ENCODE measurements at regions not wholly inside any gene's neighbourhood (a gene's known extent, or its start where the extent isn't known, plus 50 kb on each side); places are given as distances from the start of the nearest gene placed in this dataset.

DNA sequence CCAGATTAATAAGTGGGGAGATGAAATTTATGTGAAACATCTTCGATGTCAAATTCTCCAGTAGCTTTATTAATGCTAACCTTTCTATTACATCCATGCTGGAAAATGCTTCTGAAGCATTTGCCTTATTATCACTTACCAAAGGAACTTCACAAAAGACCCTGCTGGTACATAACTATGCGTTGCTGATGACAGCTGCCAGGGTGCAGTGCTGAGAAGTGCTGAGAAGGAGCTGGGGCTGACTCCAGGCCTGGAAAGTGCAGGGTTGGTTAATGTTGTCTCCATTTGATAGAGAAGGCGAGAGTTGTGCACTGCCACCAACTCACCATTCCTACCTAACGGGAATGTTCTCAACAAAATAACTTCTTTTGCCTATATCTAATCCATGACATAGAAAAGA is 736.0 kb upstream of the NR2F2 start:
- peak; percentile 6 for DNase-seq (ENCODE audit: low read depth)

DNA sequence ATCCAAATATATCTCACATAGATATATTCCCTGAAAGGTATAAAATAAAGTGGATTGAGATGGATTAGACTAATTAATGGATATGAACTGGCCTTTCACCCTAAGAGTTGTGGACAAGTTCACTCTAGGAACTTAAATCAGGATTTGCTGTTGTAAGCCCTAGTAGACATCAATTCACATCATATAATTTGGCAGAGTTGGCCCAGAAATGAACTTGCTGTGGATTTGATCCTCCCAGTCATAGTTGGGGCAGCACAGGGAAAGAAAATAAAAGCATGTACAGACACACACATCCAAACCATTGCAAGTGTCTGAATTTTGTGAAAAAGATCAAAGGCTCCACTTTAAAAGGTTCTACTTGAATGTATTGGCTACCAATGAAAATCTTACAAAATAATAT is 734.7 kb upstream of the NR2F2 start:
- no peak for DNase-seq (ENCODE audit: low read depth)

DNA sequence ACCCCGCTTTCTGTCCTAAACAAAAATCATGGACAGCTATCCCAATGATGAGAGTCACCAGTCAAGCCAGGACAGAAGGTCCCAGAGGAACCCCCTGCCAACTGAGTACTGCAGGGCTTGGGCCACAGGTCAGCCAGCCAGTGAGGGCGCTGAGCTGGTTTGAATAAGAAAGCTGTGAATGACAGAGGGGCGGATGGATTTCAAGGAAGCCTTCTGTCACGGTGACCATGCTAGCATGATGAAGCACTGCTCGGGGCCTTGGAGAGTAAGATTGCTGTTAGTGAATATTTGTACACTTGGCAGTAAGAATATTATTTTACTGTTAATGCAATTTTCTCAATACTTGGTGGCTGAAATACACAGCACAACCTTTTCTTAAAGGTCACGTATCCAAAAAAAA is 734.0 kb upstream of the NR2F2 start:
- no peak for DNase-seq (ENCODE audit: low read depth)

DNA sequence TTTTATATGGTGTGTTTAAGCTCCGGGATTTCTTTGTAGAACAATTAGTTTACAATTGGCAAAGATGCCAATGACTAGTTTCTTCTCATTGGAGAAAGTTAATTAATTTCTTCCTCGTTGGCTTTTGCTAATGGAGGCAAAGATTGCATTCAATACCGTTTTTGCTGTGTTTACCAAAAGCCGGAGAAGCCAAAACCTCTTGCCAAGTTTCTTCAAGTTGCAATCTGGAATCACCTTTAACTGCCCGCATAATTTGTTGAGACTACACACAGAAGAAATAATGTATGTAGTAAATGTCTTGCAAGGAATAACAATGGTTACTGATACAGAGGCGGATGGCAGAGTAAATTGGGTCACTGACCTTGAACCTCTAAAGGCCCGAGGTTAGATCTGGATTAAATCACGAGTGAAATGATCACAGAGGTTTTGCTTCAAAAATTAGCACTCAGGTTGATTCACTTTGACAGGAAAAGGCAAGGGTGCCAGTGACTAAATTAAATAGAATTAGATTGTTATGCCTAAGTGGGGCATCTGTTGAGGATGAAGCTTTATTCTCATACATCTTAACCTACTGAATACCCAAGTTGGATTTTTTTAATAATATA is 732.1 kb upstream of the NR2F2 start:
- no peak for DNase-seq (ENCODE audit: low read depth)

DNA sequence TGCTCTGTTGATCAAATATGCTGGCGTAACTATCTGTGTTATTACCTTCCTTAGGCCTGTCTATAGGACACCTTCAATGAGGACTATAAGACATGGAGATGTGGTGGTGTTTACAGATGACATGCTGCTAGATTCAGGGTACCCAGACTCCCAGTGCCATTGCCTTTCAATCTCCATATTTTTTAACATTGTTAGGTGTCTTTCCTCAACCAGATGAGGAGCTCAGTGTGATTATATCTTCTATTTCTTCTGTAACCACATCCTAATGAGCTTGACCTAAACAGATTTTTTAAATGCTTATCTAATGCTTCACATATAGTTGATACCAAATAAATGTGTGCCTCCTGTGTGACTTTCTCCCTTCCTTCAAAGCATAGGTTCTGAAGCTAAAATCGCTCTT is 730.1 kb upstream of the NR2F2 start:
- DNase-seq (ENCODE audit: low read depth): no peak

DNA sequence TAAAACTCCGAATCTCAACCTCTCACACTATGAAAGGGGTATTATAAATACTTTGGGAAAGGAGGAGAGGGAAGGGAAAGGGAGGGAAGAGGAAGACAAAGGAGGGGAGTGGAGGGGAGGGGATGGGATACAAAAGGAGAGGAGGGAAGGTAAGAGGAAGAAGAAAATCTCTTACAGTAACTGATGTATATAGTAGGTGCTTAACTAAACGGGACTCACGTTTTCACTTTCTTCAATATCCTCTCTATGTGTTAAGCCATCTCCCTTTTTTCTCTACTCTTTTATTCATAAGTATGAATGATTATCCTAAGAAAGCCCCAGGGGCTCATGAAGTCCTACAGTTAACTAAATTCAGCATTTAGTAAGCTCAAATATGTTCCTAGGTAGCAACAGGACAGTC is 729.6 kb upstream of the NR2F2 start:
- no peak for DNase-seq (ENCODE audit: low read depth)

DNA sequence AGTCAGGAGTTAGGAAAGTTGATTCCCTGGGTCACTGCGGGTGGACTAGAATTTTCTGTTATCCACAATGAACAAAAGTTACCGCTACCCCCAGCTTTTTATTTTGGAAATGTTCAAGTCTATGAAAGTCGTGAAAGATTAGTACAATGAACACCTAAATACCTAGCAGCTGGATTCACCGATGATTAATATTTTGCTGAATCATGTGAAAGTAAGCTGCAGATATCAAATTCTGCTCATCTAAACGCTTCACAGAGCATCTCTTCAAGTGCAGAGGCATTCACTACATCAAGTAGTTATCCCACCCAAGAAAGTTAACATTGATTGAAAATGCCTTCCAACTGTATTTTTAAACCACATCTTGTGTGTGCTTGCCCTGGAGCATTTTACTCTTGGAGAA is 729.0 kb upstream of the NR2F2 start:
- DNase-seq (ENCODE audit: low read depth): no peak

DNA sequence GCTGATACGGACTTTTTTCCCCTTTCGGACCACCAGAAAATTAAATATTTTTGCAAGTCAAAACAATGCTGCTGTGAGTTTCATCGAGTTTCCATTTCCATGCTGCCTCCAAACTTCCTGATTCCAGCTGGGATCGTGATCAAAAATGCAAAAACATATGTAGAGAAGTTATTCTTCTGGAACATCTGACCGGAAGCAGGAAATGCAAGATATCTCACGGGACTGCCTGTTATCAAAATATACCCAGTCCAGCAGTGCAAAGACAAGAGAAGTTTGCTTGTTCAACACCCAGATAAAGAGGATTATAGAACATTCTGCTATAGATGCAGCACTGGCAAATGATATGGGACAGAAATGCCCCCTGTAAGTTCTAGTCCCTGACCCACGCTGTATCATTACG is 726.7 kb upstream of the NR2F2 start:
- DNase-seq (ENCODE audit: low read depth): no peak

DNA sequence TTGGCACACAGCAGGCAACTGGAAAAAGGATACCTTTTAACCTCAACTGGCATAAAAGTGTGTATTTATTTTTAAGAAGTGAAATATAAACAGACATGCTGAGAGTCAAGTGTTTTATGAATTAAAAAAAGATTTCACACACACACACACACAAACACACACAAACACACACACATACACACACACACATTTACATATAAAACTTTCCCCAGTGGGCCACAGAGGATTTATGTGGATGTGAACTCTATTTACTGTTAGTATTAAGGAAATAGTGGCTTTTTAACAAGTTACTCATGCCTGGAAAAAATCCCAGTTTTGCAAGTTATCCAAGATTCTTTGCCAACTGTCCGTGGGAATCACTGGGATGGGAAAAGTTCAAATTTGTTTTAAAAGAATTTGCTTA is 725.9 kb upstream of the NR2F2 start:
- peak; percentile 87 for DNase-seq (ENCODE audit: low read depth)

DNA sequence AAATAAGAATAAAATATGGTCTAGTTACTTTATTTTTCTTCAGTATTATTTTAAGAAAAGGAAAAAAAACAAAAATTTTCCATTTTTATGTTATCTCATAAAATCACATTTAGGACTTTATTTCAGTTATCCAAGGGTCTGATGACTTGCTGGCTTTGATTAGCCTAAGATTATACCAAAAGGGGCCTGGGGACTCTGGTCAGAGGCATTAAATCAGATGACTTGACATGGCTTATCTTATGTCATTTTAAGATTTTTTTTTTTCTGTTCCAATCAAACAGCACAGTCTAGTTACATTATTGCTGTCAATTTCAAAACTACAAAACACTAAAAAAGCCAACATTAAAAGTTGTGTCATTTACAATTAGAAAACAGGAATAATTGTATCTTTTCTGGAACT is 725.4 kb upstream of the NR2F2 start:
- no peak for DNase-seq (ENCODE audit: low read depth)

DNA sequence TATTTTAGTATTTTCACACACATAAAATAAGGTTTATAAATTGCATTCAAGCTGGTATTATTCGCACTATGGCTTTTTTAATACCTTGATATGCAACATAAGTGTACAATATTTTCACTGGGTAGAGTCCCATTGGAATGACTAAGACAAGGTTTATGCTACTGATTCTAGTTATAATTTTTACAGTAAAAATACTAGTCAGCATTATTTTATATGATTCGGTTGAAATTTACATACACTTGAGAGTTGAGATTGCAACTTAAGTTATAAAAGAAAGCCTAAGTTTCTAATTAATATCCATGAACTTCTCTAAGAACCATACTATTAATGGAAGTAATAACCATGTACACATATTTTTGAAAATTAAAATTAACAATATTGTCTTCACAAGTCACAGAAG is 723.9 kb upstream of the NR2F2 start:
- no peak for DNase-seq (ENCODE audit: low read depth)

DNA sequence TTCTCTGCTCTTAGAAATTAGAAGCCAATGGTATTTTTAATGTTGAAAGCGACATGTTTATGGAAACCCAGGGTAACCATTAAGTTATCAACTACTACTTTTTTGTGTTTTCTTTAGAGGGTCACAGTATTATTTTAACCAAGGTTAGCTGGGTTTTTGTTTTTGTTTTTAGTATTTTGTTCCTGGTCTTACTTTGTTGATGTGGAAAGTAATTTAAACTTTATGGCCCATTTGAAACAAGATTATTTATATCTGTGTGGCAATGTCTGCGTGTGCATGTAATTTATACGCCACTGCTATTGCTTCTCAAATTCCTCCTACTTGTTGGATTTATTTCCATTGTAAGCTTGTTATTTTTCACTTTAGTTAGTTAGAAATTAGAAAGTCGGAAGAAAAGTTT is 722.1 kb upstream of the NR2F2 start:
- no peak for DNase-seq (ENCODE audit: low read depth)

DNA sequence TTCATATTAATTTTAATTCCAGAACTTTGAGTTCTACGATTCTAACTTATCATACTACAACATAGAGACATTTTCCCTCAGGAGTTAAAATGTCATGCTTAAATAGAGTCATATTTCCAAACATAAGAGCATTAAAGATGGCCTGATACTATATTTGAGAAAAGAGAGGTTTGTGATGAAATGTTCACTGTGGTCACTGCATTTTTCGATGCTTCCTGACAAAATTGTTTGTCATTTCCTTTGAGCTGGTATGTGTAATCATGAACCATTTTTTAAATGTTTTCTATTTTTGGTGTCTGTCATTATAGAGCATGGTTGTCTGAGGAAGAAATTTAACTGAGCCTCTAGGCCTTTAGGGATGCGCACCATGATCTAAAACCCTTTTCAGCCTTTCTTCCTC is 721.4 kb upstream of the NR2F2 start:
- no peak for DNase-seq (ENCODE audit: low read depth)

DNA sequence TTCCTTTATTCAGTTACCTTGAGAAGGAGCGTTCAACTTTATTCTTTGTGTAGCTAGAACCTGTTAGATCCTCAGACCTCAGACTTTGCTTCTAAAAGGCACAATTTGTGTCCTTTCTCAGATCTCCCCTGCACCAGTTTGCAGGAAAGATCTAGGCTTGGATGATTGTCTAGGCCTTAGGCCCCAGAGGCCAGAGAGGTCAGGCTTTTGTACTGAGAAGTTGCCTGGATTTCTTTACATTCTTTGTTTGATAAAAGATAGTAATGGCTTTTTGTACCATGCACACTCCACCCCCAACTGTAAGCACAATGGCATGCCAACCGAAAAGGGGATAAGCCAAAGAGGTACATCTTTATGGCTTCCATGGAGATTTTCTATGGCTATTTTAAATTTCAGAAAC is 719.6 kb upstream of the NR2F2 start:
- DNase-seq (ENCODE audit: low read depth): no peak

DNA sequence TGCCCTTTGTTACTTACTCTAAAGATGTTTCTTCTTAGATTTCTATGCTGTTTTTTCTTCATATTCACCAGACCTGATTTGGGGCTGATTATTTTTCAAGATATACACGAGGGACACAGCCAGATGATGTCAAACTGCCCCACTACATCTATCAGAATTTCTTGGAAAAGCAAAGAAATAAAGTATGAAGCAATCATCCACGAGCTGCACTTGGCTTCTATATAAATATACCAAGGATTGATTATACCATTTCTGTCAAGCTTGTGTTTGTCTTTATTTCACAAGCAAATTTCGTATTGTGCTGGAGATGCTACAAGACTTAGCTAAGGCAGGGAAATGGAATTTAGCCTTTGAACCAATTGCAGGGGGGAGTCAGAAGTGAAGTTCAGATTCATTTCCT is 715.1 kb upstream of the NR2F2 start:
- no peak for DNase-seq (ENCODE audit: low read depth)

DNA sequence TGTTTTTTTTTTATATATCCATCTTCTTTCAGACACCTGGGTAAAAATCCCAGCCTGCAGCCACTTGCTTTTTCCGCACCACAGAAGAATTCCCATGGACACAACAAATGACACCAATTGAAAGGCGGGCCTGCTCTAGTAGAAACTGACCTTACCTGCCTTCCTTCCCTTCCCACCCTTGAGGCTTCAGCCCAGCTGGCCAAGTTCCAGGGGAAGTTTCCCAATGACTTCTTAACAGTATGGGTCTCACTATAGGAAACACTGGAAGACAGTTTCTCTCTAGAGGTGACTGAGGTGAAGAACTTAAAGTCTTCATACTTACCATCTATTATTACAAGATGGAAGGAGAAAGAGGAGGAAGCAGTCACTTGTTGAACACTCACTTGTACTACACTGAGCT is 714.2 kb upstream of the NR2F2 start:
- no peak for DNase-seq (ENCODE audit: low read depth)

DNA sequence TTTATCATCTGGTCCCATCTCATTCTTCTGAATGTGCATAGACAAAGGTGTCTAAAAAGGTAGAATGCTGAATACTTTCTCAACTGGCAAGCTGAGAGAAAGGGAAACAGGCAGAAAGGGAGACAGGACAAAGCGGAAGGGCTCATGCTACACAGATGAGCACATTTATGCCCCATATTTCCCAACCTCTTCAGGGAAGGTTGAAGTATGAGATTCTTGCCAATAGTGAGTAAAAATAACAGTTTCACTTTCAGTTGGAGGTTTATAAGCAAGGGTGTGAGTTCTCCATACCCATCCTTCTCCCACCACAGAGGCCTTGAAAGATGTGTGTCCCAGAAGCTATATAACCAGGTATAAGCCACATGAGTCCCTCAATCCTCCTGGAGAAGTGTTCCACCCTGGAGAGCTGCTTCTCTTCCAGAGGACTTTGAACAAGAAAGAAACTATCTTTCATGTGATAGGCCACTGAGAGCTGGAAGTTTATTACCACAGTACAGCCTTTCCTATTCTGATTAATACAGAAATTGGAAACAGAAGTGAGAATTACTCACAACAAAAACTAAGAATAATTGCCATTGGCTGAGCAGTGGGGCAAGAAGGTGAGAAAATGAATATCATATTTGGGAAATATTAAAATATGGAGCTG is 709.4 kb upstream of the NR2F2 start:
- no peak for DNase-seq (ENCODE audit: low read depth)

DNA sequence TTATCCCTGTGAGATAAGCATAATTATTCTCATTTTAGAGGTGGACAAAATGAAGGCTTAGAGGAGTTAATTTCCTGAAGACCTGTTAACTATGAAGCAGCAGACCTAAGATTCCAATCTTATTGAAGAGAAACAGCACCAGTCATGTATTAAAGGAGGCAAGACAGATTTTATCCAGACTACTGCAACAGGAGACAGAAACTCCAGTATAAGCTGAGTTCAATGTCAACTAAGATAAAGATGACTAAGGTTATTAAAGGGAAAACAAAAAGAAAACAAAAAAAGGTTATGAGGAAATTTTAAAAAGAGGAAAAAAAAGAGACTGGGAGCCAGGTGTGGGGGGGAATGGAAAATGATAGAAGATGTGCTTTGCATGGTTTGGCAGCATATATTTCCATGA is 707.7 kb upstream of the NR2F2 start:
- no peak for DNase-seq (ENCODE audit: low read depth)

DNA sequence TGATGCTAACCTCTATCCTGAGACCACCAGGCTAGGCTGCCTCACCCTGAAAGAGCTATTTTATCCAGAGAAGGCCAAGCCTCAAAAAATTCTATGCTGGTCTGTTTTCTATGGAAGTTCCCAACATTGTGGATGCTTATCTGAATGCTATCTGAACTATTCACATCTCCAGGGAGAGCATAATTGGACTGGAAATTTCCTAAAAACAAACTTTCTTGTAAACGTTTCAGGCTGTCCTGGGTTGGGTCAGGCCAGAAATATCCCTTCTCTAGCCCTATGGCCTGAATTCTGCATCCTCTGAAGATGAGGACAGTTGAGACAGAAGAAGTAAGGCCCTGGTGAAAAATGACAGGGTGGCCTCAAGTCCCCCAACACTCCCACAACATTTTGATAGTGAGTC is 706.4 kb upstream of the NR2F2 start:
- no peak for DNase-seq (ENCODE audit: low read depth)

DNA sequence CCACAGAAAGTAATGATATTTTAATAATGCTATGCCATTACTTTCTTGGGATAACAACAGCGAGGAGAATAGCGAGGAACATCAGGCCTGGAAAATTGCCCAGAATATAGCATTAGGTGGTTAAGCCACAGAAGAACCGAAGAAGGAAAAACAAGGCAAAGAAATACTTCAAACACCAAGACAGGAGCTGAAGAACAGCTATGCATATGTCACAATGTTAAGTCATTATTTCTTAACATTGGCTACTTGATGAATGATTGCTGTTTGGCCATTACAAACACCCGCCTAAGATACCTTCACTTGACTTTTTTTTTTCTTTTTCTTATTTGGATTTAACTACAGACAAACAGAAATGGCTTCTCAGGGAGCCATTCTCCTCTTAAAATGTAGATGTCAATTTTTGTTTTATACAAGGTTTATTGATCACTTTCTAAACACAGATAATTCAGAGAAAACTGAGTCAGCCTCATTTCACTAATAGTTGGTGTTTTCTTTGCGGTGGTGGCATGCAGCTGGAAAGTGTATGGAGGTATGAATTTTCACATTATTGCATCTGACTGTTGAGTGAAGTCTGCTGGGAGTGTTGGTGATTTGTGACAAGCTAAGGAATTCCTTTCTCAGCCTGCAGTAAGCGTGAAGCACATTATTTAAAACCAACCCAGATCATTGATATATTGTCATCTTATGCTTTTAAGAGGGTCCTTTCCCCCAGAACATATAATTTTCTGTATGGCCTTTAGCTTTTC is 705.7 kb upstream of the NR2F2 start:
- no peak for DNase-seq (ENCODE audit: low read depth)

DNA sequence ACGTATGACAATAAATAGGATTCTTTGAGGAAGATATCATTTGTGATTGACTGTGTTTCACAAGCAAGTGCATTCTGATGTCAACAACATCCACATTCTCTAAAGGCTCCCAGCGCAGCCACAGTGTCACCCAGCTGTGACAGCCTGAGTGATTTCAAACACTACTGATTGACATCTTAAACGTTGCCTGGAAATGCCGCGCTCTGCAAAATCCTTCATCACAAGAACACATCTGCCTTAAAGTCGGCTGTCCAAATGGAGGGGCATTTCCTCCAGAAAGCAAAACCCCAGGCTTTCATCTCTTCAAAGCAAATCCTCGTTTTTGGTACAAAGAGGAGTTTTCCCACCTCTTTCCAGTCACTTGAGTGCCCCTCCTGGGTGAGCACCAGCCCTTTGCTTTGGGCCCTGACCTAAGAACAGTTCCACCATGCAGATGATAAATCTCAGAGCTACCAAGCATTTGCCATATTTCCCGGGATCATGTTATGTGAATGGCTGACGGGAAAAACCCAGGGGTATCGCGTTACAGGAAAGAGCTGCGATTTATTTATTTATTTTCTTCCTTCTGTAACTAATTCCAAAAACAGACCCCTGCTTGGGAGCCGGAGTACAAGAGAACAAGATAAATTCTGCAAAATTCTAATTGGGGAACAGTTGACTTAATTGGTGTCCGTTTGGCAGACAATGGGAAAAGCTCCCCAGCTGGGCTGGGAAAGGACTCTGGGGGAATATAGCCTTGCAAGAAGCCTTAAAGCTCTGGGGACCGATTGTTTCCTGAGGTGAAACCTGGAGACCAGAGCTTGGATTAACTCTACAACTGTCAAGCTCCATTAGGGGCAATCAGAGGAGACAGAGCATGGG is 703.8 kb upstream of the NR2F2 start:
- DNase-seq (ENCODE audit: low read depth): peak; percentile 25

Data from myocyte (in vitro differentiated cells).